K562 (cell line): ENCODE measurements at regions not wholly inside any gene's neighbourhood (a gene's known extent, or its start where the extent isn't known, plus 50 kb on each side); places are given as distances from the start of the nearest gene placed in this dataset.
A peak's percentile ranks its signal among the peaks of the same experiment; 100 is the strongest.

Experiments used
- ATF7 ChIP-seq: fragments of 450-650 bp; IDR thresholded peaks from 2 replicates; pipeline ENCODE4 v1.7.1; 2014; ENCODE audit warnings: mild to moderate bottlenecking, moderate library complexity
- CHD2 ChIP-seq: IDR thresholded peaks from 2 replicates; pipeline ENCODE4 v1.6.1; 2011; ENCODE audit warnings: low read depth, low read length
- GATAD2B ChIP-seq: fragments of 450-650 bp; IDR thresholded peaks from 2 replicates; pipeline ENCODE4 v1.6.1; 2017; ENCODE audit warnings: mild to moderate bottlenecking, borderline replicate concordance
- KDM5B ChIP-seq: fragments of 200-600 bp; sonication (generic); IDR thresholded peaks from 2 replicates; pipeline ENCODE4 v1.6.1; 2012; ENCODE audit warnings: low read depth, mild to moderate bottlenecking, moderate library complexity, low read length, control low read depth, inconsistent platforms; ENCODE audit not compliant: insufficient replicate concordance
- NBN ChIP-seq: fragments of 450-650 bp; IDR thresholded peaks from 2 replicates; pipeline ENCODE4 v1.6.1; 2016; ENCODE audit warnings: low read depth, mild to moderate bottlenecking
- RUNX1 ChIP-seq: sonication (generic); IDR thresholded peaks from 2 replicates; pipeline ENCODE4 v1.6.1; 2016; ENCODE audit warnings: antibody characterized with exemption, low read depth
- TCF7 ChIP-seq: sonication (generic); IDR thresholded peaks from 2 replicates; pipeline ENCODE4 v1.6.1; 2016; ENCODE audit warnings: antibody characterized with exemption, borderline replicate concordance
- ZKSCAN3 ChIP-seq: fragments of 250-450 bp; sonication (Bioruptor Pico); IDR thresholded peaks from 2 replicates; pipeline ENCODE4 v1.4.0; 2020
- ZNF57 ChIP-seq: fragments of 450-650 bp; formaldehyde crosslinking; IDR thresholded peaks from 2 replicates; pipeline ENCODE4 v1.4.0; 2020; ENCODE audit warnings: mild to moderate bottlenecking, moderate library complexity
- ZNF717 ChIP-seq: fragments of 250-450 bp; sonication (Bioruptor Pico); IDR thresholded peaks from 2 replicates; pipeline ENCODE4 v1.5.0; 2021
- ZZZ3 ChIP-seq: fragments of 450-650 bp; IDR thresholded peaks from 2 replicates; pipeline ENCODE4 v1.6.1; 2016; ENCODE audit warnings: antibody characterized with exemption, mild to moderate bottlenecking, moderate library complexity
- TF ChIP-seq, protein P1 (sequence below): fragments of 250-450 bp; sonication (Bioruptor Pico); IDR thresholded peaks from 2 replicates; pipeline ENCODE4 v1.4.0; 2020
- TF ChIP-seq, protein P2 (sequence below), 2 experiments: fragments of 450-650 bp in 1 of 2; sonication (generic) in 1 of 2; formaldehyde crosslinking in 1 of 2; IDR thresholded peaks; 2 replicates each; pipeline versions ENCODE4 v1.7.1 to v1.9.0; 2016 to 2022; ENCODE audit warnings: inconsistent platforms in 1 of 2, mild to moderate bottlenecking in 1 of 2, missing genetic modification reagents in 1 of 2
- TF ChIP-seq, protein P3 (sequence below): fragments of 250-450 bp; sonication (Bioruptor Pico); IDR thresholded peaks from 2 replicates; pipeline ENCODE4 v1.8.0; 2022; ENCODE audit warnings: inconsistent platforms, mild to moderate bottlenecking, moderate library complexity, borderline replicate concordance

DNA sequence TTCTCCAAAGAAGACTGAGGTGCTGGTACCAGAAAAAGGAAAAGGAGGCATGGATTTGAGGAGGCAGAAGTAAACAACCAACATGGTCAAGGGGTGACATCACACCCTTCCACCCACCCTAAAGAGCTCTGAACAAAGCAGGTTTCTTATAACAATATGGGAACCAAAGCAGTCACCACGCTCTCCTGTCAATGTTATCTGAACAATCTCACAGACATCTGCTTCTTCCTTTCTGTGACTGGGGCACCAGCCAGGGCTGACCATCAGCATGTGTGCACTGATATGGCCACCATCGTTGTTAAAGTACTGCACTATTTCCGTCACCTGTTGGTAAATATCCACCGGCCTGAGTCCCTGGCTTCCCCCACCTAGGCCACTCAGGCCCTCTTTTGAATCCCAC is 252.9 kb downstream of the SHQ1 start (continued):
- TF ChIP-seq, protein P1, sequence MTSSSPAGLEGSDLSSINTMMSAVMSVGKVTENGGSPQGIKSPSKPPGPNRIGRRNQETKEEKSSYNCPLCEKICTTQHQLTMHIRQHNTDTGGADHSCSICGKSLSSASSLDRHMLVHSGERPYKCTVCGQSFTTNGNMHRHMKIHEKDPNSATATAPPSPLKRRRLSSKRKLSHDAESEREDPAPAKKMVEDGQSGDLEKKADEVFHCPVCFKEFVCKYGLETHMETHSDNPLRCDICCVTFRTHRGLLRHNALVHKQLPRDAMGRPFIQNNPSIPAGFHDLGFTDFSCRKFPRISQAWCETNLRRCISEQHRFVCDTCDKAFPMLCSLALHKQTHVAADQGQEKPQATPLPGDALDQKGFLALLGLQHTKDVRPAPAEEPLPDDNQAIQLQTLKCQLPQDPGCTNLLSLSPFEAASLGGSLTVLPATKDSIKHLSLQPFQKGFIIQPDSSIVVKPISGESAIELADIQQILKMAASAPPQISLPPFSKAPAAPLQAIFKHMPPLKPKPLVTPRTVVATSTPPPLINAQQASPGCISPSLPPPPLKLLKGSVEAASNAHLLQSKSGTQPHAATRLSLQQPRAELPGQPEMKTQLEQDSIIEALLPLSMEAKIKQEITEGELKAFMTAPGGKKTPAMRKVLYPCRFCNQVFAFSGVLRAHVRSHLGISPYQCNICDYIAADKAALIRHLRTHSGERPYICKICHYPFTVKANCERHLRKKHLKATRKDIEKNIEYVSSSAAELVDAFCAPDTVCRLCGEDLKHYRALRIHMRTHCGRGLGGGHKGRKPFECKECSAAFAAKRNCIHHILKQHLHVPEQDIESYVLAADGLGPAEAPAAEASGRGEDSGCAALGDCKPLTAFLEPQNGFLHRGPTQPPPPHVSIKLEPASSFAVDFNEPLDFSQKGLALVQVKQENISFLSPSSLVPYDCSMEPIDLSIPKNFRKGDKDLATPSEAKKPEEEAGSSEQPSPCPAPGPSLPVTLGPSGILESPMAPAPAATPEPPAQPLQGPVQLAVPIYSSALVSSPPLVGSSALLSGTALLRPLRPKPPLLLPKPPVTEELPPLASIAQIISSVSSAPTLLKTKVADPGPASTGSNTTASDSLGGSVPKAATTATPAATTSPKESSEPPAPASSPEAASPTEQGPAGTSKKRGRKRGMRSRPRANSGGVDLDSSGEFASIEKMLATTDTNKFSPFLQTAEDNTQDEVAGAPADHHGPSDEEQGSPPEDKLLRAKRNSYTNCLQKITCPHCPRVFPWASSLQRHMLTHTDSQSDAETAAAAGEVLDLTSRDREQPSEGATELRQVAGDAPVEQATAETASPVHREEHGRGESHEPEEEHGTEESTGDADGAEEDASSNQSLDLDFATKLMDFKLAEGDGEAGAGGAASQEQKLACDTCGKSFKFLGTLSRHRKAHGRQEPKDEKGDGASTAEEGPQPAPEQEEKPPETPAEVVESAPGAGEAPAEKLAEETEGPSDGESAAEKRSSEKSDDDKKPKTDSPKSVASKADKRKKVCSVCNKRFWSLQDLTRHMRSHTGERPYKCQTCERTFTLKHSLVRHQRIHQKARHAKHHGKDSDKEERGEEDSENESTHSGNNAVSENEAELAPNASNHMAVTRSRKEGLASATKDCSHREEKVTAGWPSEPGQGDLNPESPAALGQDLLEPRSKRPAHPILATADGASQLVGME (CRISPR knock-in tag), result no peak
- TF ChIP-seq ZNF717 (CRISPR knock-in tag) (no peak), CHD2 (no peak), ZZZ3 (no peak), GATAD2B (no peak), KDM5B (no peak), TCF7 (no peak), NBN (no peak), ATF7 (peak; percentile 49; the same call in 1 of the 2 replicates), ZKSCAN3 (no peak), ZNF57 (CRISPR knock-in tag) (no peak), RUNX1 (no peak)
- TF ChIP-seq, protein P2, sequence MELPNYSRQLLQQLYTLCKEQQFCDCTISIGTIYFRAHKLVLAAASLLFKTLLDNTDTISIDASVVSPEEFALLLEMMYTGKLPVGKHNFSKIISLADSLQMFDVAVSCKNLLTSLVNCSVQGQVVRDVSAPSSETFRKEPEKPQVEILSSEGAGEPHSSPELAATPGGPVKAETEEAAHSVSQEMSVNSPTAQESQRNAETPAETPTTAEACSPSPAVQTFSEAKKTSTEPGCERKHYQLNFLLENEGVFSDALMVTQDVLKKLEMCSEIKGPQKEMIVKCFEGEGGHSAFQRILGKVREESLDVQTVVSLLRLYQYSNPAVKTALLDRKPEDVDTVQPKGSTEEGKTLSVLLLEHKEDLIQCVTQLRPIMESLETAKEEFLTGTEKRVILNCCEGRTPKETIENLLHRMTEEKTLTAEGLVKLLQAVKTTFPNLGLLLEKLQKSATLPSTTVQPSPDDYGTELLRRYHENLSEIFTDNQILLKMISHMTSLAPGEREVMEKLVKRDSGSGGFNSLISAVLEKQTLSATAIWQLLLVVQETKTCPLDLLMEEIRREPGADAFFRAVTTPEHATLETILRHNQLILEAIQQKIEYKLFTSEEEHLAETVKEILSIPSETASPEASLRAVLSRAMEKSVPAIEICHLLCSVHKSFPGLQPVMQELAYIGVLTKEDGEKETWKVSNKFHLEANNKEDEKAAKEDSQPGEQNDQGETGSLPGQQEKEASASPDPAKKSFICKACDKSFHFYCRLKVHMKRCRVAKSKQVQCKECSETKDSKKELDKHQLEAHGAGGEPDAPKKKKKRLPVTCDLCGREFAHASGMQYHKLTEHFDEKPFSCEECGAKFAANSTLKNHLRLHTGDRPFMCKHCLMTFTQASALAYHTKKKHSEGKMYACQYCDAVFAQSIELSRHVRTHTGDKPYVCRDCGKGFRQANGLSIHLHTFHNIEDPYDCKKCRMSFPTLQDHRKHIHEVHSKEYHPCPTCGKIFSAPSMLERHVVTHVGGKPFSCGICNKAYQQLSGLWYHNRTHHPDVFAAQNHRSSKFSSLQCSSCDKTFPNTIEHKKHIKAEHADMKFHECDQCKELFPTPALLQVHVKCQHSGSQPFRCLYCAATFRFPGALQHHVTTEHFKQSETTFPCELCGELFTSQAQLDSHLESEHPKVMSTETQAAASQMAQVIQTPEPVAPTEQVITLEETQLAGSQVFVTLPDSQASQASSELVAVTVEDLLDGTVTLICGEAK (IDR thresholded peaks at IDR 0.05), result no peak
- TF ChIP-seq, protein P2 (CRISPR knock-in tag; IDR thresholded peaks at IDR 0.05), result no peak
- TF ChIP-seq, protein P3, sequence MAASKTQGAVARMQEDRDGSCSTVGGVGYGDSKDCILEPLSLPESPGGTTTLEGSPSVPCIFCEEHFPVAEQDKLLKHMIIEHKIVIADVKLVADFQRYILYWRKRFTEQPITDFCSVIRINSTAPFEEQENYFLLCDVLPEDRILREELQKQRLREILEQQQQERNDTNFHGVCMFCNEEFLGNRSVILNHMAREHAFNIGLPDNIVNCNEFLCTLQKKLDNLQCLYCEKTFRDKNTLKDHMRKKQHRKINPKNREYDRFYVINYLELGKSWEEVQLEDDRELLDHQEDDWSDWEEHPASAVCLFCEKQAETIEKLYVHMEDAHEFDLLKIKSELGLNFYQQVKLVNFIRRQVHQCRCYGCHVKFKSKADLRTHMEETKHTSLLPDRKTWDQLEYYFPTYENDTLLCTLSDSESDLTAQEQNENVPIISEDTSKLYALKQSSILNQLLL (CRISPR knock-in tag), result no peak
